ENCODE measurements at regions not wholly inside any gene's neighbourhood (a gene's known extent, or its start where the extent isn't known, plus 50 kb on each side); places are given as distances from the start of the nearest gene placed in this dataset.

GRCh38 chr2:75277111-75277510 lies 77.8 kb upstream of the TACR1 start:
- TF ChIP-seq CTCF (IDR thresholded peaks at IDR 0.05) (no peak), POLR2A (IDR thresholded peaks at IDR 0.05) (no peak)

Measured in testis (tissue), 2 donors.